Endothelial cell of umbilical vein (primary cell): ENCODE measurements at regions not wholly inside any gene's neighbourhood (a gene's known extent, or its start where the extent isn't known, plus 50 kb on each side); places are given as distances from the start of the nearest gene placed in this dataset.

Experiments
- BruUV-seq: library from RNA; stranded (reverse); fragments of 400-500 nt; replicated peaks from 2 replicates; lab custom pipeline; 2021; lab: Mats Ljungman, UMichigan
- CTCF ChIA-PET: fragments of 300-600, 350-600 bp; sonication (Branson Sonifier 250); formaldehyde crosslinking; loops from one replicate; lab custom pipeline; 2021; ENCODE audit warnings: antibody characterized with exemption, inconsistent platforms; lab: Charles Lee
- POLR2A ChIA-PET: fragments of 300-600, 350-600 bp; sonication (Branson Sonifier 250); formaldehyde crosslinking; loops from one replicate; lab custom pipeline; 2021; ENCODE audit warnings: antibody characterized with exemption, inconsistent platforms; lab: Charles Lee
- DNase-seq: peaks from one replicate; pipeline ENCODE4 v3.0.0-alpha.2; 2011; ENCODE audit warnings: low read depth, low spot score
- FAIRE-seq: peaks from 2 replicates; lab custom pipeline; 2011; peaks lifted over from hg19 to GRCh38; lab: Jason Lieb, UNC
- H2AFZ ChIP-seq: 2 replicates; pipeline ENCODE4 v1.6.0; 2012; ENCODE audit warnings: low read depth, low read length, control low read depth, inconsistent platforms
- H3K27ac ChIP-seq: 2 replicates; pipeline ENCODE4 v1.5.1; 2011; ENCODE audit warnings: low read depth, mild to moderate bottlenecking, control low read depth, low read length, moderate library complexity; ENCODE audit not compliant: insufficient read depth
- H3K27me3 ChIP-seq, 2 experiments: 2 replicates each; pipeline versions ENCODE4 v1.6.0 to v1.6.1; 2011; ENCODE audit warnings: low read length in 2 of 2, mixed read lengths in 1 of 2; ENCODE audit not compliant: control insufficient read depth in 2 of 2, insufficient read depth in 2 of 2
- H3K36me3 ChIP-seq, 2 experiments: 2 replicates in 1 of 2; 3 replicates in 1 of 2; pipeline ENCODE4 v1.5.1; 2011; ENCODE audit warnings: low read length in 2 of 2, mild to moderate bottlenecking in 1 of 2, moderate library complexity in 1 of 2; ENCODE audit not compliant: control insufficient read depth in 2 of 2, insufficient read depth in 2 of 2; ENCODE audit errors: extremely low read depth in 1 of 2
- H3K4me1 ChIP-seq: 3 replicates; pipeline ENCODE4 v1.5.1; 2011; ENCODE audit warnings: mild to moderate bottlenecking, low read length; ENCODE audit not compliant: control insufficient read depth, insufficient read depth; ENCODE audit errors: extremely low read depth
- H3K4me2 ChIP-seq: 2 replicates; pipeline ENCODE4 v1.6.1; 2011; ENCODE audit warnings: low read length, control low read depth, mixed read lengths; ENCODE audit not compliant: insufficient read depth
- H3K4me3 ChIP-seq, 3 experiments: fragments of 200-600 bp in 1 of 3; sonication (generic), shearing (Covaris generic) in 1 of 3; replicated peaks in 1 of 3; 2 replicates each; pipeline ENCODE4 v1.5.1; 2011 to 2016; ENCODE audit warnings: control low read depth in 3 of 3, low read length in 3 of 3, mild to moderate bottlenecking in 2 of 3, inconsistent platforms in 1 of 3, low read depth in 1 of 3, moderate library complexity in 1 of 3; ENCODE audit not compliant: insufficient read depth in 1 of 3
- H3K79me2 ChIP-seq: 2 replicates; pipeline ENCODE4 v1.6.0; 2012; ENCODE audit warnings: low read length, inconsistent platforms; ENCODE audit not compliant: control insufficient read depth, insufficient read depth
- H3K9ac ChIP-seq: replicated peaks from 2 replicates; pipeline ENCODE3; 2011; ENCODE audit warnings: low read length, control low read depth; ENCODE audit not compliant: insufficient read depth; ENCODE audit errors: extremely low read depth
- H3K9me1 ChIP-seq: replicated peaks from 3 replicates; pipeline ENCODE4 v1.6.0; 2011; ENCODE audit warnings: mild to moderate bottlenecking, low read length; ENCODE audit not compliant: control insufficient read depth, insufficient read depth; ENCODE audit errors: extremely low read depth
- H3K9me3 ChIP-seq: replicated peaks from 2 replicates; pipeline ENCODE4 v1.5.1; 2012; ENCODE audit warnings: low read length, inconsistent platforms; ENCODE audit not compliant: control insufficient read depth, insufficient read depth
- H4K20me1 ChIP-seq: replicated peaks from 2 replicates; pipeline ENCODE3; 2011; ENCODE audit warnings: mild to moderate bottlenecking, low read length; ENCODE audit not compliant: control insufficient read depth, insufficient read depth; ENCODE audit errors: extremely low read depth
- CTCF ChIP-seq, 2 donors: IDR thresholded peaks; 1 replicate in 1 of 2; 2 replicates in 1 of 2; pipeline ENCODE4 v1.5.1; 2011; ENCODE audit warnings: low read length in 2 of 2, mild to moderate bottlenecking in 2 of 2, moderate library complexity in 2 of 2, control low read depth in 1 of 2, inconsistent platforms in 1 of 2, low read depth in 1 of 2; ENCODE audit not compliant: insufficient read depth in 1 of 2; ENCODE audit errors: extremely low read depth in 1 of 2
- EZH2 ChIP-seq: IDR thresholded peaks from 2 replicates; pipeline ENCODE4 v1.6.1; 2012; ENCODE audit warnings: borderline replicate concordance, low read depth, mild to moderate bottlenecking, moderate library complexity, low read length, inconsistent platforms; ENCODE audit not compliant: severe bottlenecking
- FOS ChIP-seq: IDR thresholded peaks from 2 replicates; pipeline ENCODE4 v1.6.1; 2011; ENCODE audit warnings: mild to moderate bottlenecking, low read length, moderate library complexity, borderline replicate concordance; ENCODE audit not compliant: insufficient read depth
- GATA2 ChIP-seq: IDR thresholded peaks from 2 replicates; pipeline ENCODE4 v1.7.0; 2011; ENCODE audit warnings: low read depth, mild to moderate bottlenecking, moderate library complexity, mixed read lengths, low read length; ENCODE audit not compliant: insufficient read length, insufficient read depth
- MAX ChIP-seq: IDR thresholded peaks from 2 replicates; pipeline ENCODE4 v1.6.1; 2011; ENCODE audit not compliant: insufficient read depth, insufficient read length
- MYC ChIP-seq: IDR thresholded peaks from one replicate; pipeline ENCODE4 v1.6.1; 2011; ENCODE audit warnings: mild to moderate bottlenecking, low read depth, low read length
- POLR2A ChIP-seq: IDR thresholded peaks from 2 replicates; pipeline ENCODE4 v1.6.1; 2012; ENCODE audit warnings: low read depth, mild to moderate bottlenecking, control low read depth, low read length
- dilution Hi-C: fragments of 300-500 bp; cut with MboI; formaldehyde crosslinking; loops from one replicate; pipeline ENCODE4 v1.15.0; 2019; ENCODE audit warnings: low sequenced_read_pairs; ENCODE audit not compliant: extremely low pct_ligation_motif_present
- intact Hi-C: fragments of 100-400 bp; cut with micrococcal nuclease; formaldehyde crosslinking; loops from one replicate; pipeline ENCODE4 v1.10.0; 2022

GRCh38 chr13:38053896-38054295 is 184.3 kb upstream of the TRPC4 start:
- no peak overlapping the region for H2AFZ ChIP-seq
- H3K36me3 ChIP-seq: no peaks in the 10 kb centered on the region
- ChIA-PET POLR2A (no interaction called here), CTCF (no interaction called here)
- DNase-seq (no peak), FAIRE-seq (no peak)
- no peak overlapping the region for H3K27ac ChIP-seq
- BruUV-seq: no TSS peak
- H3K9me1 ChIP-seq: no peaks in the 10 kb centered on the region
- no peaks in the 10 kb centered on the region for H3K79me2 ChIP-seq
- no peaks in the 10 kb centered on the region for H3K9me3 ChIP-seq
- H3K4me1 ChIP-seq: no peaks in the 10 kb centered on the region
- TF ChIP-seq MAX (no peak), CTCF (IDR thresholded peaks at IDR 0.05; ENCODE audit: extremely low read depth in 1 of 2, insufficient read depth in 1 of 2, low read depth in 1 of 2, low read length in 2 of 2) (no peak), EZH2 (no peak), MYC (no peak), FOS (no peak)
- H3K27me3 ChIP-seq: no peaks in the 10 kb centered on the region
- no peak overlapping the region for H3K4me3 ChIP-seq
- dilution Hi-C loops (no loop called here), intact Hi-C loops (no loop called here)
- H3K9ac ChIP-seq: no peak overlapping the region
- no peaks in the 10 kb centered on the region for H4K20me1 ChIP-seq
- no peak overlapping the region for H3K4me2 ChIP-seq

GRCh38 chr13:38046049-38046376 is 176.4 kb upstream of the TRPC4 start:
- intact Hi-C loops: loop anchor here (5.0 to 10.0 kb wide), 3 partner anchors 181 to 941 kb away; partner anchors contain the start of genes CSNK1A1L and TRPC4
- Histone ChIP-seq H3K27me3 (no peaks in the 10 kb centered on the region), H3K4me1 (no peaks in the 10 kb centered on the region), H4K20me1 (no peaks in the 10 kb centered on the region), H3K4me3 (no peak overlapping the region), H3K79me2 (no peaks in the 10 kb centered on the region), H3K27ac (no peak overlapping the region), H3K9me1 (no peaks in the 10 kb centered on the region), H3K4me2 (no peak overlapping the region), H3K9ac (no peak overlapping the region), H2AFZ (peak overlapping the region; percentile 79), H3K9me3 (no peaks in the 10 kb centered on the region), H3K36me3 (no peaks in the 10 kb centered on the region)
- ChIA-PET CTCF (interaction anchor here (1.0 to 3.3 kb wide), 9 partner anchors 11 to 971 kb away, joined by 3 to 55 read pairs (median 7); partner anchors contain the start of gene TRPC4), POLR2A (no interaction called here)
- no peak for TF ChIP-seq GATA2
- no peak for TF ChIP-seq FOS
- no peak for TF ChIP-seq POLR2A
- no peak for TF ChIP-seq MAX
- TF ChIP-seq MYC: no peak
- BruUV-seq: no TSS peak
- DNase-seq (no peak), FAIRE-seq (no peak)
- dilution Hi-C loops: no loop called here
